ENCODE measurements at regions not wholly inside any gene's neighbourhood (a gene's known extent, or its start where the extent isn't known, plus 50 kb on each side); places are given as distances from the start of the nearest gene placed in this dataset.
A peak's percentile ranks its signal among the peaks of the same experiment; 100 is the strongest.

DNA sequence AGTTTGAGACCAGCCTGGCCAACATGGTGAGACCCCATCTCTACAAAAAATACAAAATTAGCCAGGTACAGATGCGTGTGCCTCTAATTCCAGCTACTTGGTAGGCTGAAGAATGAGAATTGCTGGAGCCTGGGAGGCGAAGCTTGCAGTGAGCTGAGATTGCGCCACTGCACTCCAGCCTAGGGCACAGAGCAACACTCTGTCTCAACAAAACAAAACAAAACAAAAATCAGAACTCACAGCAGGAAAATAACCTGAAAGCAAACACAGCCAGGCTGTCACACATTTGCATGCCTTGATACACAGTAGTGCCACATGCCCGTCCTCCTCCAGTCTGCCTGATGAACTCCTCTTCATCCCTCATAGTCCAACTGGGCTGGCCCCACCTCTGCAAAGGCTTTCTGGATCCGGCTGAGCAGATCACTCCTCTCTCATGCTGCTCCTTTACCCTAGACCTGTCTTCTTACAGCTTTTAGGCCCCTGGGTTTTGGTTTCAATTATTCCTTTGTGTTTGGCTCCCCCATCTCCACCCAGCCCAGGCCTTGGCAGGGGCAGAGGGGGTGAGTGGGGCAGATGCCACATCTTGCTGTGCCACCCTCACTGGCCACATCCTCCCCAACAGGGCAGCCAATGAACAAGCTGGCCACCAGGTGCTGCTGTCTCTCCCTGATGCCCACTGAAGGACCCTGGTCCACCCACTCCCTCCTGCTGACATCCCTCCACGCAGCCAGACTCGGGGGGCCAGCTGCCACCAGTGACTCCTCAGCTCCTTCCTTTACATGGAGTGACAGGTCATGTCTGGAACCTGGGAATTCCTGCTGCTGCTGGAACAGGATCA lies 62.0 kb upstream of the GGTA1 start:
- no peak overlapping the region for H3K27ac ChIP-seq (ENCODE audit: extremely low read length, insufficient read depth, low read length)
- ATAC-seq (peak; percentile 35), FAIRE-seq (no peak), DNase-seq (ENCODE audit: low spot score) (no peak)
- peaks cover 23% of the 10 kb centered on the region for H3K4me1 ChIP-seq (ENCODE audit: insufficient read depth, low read length)
- ChIA-PET CTCF (ENCODE audit: low intra/inter-chr PET ratio, low total read pairs) (no interaction called here), POLR2A (no interaction called here)
- no peaks in the 10 kb centered on the region for H4K20me1 ChIP-seq (ENCODE audit: insufficient read depth, low read length)
- no peaks in the 10 kb centered on the region for H3K79me2 ChIP-seq (ENCODE audit: insufficient read depth, low read length)
- H3K4me3 ChIP-seq (replicated peaks in 1 of 3; ENCODE audit: insufficient read depth in 1 of 3, low read depth in 2 of 3, low read length in 3 of 3) = no peak overlapping the region
- 17% methylated on average over 4 of the region's 7 CpGs for WGBS (ENCODE audit: low lambda C conversion rate)
- peaks cover 9 to 58% of the 10 kb centered on the region in 2 experiments for H3K27me3 ChIP-seq (ENCODE audit: control insufficient read depth in 1 of 2, insufficient read depth in 2 of 2, low read length in 2 of 2)
- in situ Hi-C loops (cut with HindIII; ENCODE audit: extremely low pct_ligation_motif_present, low pct_unique_long_range_greater_than_20kb) = no loop called here
- intact Hi-C loops (cut with micrococcal nuclease; ENCODE audit: unreplicated experiment) = no loop called here
- H3K36me3 ChIP-seq (replicated peaks in 1 of 2; ENCODE audit: control insufficient read depth in 1 of 2, insufficient read depth in 2 of 2, low read length in 2 of 2) = no peaks in the 10 kb centered on the region
- no peak overlapping the region for H2AFZ ChIP-seq (ENCODE audit: low read length)
- no peak overlapping the region for H3K9ac ChIP-seq (ENCODE audit: insufficient read depth, low read depth, low read length)
- no TSS peak for BruUV-seq (replicated peaks)
- H3K4me2 ChIP-seq (ENCODE audit: low read depth, low read length) = no peak overlapping the region
- no peaks in the 10 kb centered on the region for H3K9me3 ChIP-seq (ENCODE audit: low read length)
- TF ChIP-seq HNF4A (CRISPR knock-in tag; IDR thresholded peaks at IDR 0.05) = no peak
- TF ChIP-seq CEBPB (IDR thresholded peaks at IDR 0.05; ENCODE audit: borderline replicate concordance, low read depth, low read length) = peak; percentile 45; the same call in 1 of the 2 replicates
- no peak for TF ChIP-seq ZIK1 (CRISPR knock-in tag; IDR thresholded peaks at IDR 0.05; ENCODE audit: borderline replicate concordance, low read depth)
- TF ChIP-seq ZNF768 (CRISPR knock-in tag; IDR thresholded peaks at IDR 0.05) = no peak
- TF ChIP-seq RBM22 (optimal IDR thresholded peaks at IDR 0.05; ENCODE audit: low read length) = no peak
- no peak for TF ChIP-seq SATB2 (CRISPR knock-in tag; IDR thresholded peaks at IDR 0.05)
- TF ChIP-seq, protein P1, sequence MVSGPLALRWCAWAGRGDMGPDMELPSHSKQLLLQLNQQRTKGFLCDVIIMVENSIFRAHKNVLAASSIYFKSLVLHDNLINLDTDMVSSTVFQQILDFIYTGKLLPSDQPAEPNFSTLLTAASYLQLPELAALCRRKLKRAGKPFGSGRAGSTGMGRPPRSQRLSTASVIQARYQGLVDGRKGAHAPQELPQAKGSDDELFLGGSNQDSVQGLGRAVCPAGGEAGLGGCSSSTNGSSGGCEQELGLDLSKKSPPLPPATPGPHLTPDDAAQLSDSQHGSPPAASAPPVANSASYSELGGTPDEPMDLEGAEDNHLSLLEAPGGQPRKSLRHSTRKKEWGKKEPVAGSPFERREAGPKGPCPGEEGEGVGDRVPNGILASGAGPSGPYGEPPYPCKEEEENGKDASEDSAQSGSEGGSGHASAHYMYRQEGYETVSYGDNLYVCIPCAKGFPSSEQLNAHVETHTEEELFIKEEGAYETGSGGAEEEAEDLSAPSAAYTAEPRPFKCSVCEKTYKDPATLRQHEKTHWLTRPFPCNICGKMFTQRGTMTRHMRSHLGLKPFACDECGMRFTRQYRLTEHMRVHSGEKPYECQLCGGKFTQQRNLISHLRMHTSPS (CRISPR knock-in tag; IDR thresholded peaks at IDR 0.05; ENCODE audit: low read depth) = no peak
- TF ChIP-seq ZNF367 (CRISPR knock-in tag; IDR thresholded peaks at IDR 0.05; ENCODE audit: borderline replicate concordance) = no peak
- no peak for TF ChIP-seq TAF15 (IDR thresholded peaks at IDR 0.05; ENCODE audit: low read depth, low read length, poor library complexity, severe bottlenecking)
- no peak for TF ChIP-seq EHMT2 (IDR thresholded peaks at IDR 0.05; ENCODE audit: borderline replicate concordance, low read depth, low read length)
- no peak for TF ChIP-seq MIER2 (CRISPR knock-in tag; IDR thresholded peaks at IDR 0.05)
- no peak for TF ChIP-seq KDM6A (CRISPR knock-in tag; IDR thresholded peaks at IDR 0.05; ENCODE audit: low read depth)
- TF ChIP-seq, protein P2, sequence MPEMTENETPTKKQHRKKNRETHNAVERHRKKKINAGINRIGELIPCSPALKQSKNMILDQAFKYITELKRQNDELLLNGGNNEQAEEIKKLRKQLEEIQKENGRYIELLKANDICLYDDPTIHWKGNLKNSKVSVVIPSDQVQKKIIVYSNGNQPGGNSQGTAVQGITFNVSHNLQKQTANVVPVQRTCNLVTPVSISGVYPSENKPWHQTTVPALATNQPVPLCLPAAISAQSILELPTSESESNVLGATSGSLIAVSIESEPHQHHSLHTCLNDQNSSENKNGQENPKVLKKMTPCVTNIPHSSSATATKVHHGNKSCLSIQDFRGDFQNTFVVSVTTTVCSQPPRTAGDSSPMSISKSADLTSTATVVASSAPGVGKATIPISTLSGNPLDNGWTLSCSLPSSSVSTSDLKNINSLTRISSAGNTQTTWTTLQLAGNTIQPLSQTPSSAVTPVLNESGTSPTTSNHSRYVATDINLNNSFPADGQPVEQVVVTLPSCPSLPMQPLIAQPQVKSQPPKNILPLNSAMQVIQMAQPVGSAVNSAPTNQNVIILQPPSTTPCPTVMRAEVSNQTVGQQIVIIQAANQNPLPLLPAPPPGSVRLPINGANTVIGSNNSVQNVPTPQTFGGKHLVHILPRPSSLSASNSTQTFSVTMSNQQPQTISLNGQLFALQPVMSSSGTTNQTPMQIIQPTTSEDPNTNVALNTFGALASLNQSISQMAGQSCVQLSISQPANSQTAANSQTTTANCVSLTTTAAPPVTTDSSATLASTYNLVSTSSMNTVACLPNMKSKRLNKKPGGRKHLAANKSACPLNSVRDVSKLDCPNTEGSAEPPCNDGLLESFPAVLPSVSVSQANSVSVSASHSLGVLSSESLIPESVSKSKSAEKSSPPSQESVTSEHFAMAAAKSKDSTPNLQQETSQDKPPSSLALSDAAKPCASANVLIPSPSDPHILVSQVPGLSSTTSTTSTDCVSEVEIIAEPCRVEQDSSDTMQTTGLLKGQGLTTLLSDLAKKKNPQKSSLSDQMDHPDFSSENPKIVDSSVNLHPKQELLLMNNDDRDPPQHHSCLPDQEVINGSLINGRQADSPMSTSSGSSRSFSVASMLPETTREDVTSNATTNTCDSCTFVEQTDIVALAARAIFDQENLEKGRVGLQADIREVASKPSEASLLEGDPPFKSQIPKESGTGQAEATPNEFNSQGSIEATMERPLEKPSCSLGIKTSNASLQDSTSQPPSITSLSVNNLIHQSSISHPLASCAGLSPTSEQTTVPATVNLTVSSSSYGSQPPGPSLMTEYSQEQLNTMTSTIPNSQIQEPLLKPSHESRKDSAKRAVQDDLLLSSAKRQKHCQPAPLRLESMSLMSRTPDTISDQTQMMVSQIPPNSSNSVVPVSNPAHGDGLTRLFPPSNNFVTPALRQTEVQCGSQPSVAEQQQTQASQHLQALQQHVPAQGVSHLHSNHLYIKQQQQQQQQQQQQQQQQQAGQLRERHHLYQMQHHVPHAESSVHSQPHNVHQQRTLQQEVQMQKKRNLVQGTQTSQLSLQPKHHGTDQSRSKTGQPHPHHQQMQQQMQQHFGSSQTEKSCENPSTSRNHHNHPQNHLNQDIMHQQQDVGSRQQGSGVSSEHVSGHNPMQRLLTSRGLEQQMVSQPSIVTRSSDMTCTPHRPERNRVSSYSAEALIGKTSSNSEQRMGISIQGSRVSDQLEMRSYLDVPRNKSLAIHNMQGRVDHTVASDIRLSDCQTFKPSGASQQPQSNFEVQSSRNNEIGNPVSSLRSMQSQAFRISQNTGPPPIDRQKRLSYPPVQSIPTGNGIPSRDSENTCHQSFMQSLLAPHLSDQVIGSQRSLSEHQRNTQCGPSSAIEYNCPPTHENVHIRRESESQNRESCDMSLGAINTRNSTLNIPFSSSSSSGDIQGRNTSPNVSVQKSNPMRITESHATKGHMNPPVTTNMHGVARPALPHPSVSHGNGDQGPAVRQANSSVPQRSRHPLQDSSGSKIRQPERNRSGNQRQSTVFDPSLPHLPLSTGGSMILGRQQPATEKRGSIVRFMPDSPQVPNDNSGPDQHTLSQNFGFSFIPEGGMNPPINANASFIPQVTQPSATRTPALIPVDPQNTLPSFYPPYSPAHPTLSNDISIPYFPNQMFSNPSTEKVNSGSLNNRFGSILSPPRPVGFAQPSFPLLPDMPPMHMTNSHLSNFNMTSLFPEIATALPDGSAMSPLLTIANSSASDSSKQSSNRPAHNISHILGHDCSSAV (CRISPR knock-in tag; IDR thresholded peaks at IDR 0.05; ENCODE audit: borderline replicate concordance) = no peak
